Testis (tissue), 2 donors: ENCODE measurements at regions not wholly inside any gene's neighbourhood (a gene's known extent, or its start where the extent isn't known, plus 50 kb on each side); places are given as distances from the start of the nearest gene placed in this dataset.

Experiments used
- DNase-seq: peaks from one replicate; pipeline ENCODE4 v3.0.0-alpha.2; 2019
- H3K27ac ChIP-seq, 2 donors: fragments of 200-600 bp; sonication (generic); one replicate each; pipeline ENCODE4 v1.5.1; 2019
- H3K27me3 ChIP-seq: fragments of 200-600 bp; sonication (generic); one replicate; pipeline ENCODE4 v1.5.1; 2019
- H3K36me3 ChIP-seq: fragments of 200-600 bp; sonication (generic); one replicate; pipeline ENCODE4 v1.5.1; 2017; ENCODE audit warnings: low read depth; ENCODE audit errors: missing control alignments
- H3K4me1 ChIP-seq: fragments of 200-600 bp; sonication (generic); one replicate; pipeline ENCODE4 v1.5.1; 2019
- H3K4me3 ChIP-seq, 2 donors: fragments of 200-600 bp; sonication (generic); one replicate each; pipeline ENCODE4 v1.5.1; 2017 to 2019
- H3K9me3 ChIP-seq: fragments of 200-600 bp; sonication (generic); one replicate; pipeline ENCODE4 v1.5.1; 2017
- CTCF ChIP-seq, 3 experiments: fragments of 450-650 bp in 2 of 3; fragments of 200-600 bp in 1 of 3; sonication (generic) in 1 of 3; IDR thresholded peaks; one replicate each; pipeline ENCODE4 v1.5.1; 2016 to 2019; ENCODE audit warnings: antibody characterized with exemption in 3 of 3, mild to moderate bottlenecking in 2 of 3, moderate library complexity in 1 of 3
- POLR2A ChIP-seq: fragments of 450-650 bp; IDR thresholded peaks from one replicate; pipeline ENCODE4 v1.6.1; 2017; ENCODE audit warnings: antibody characterized with exemption, mild to moderate bottlenecking, moderate library complexity
- WGBS, 2 donors: methylation state at CpG; one replicate each; pipeline ENCODE4 v1.1.5; 2018; 5-methylcytosine and 5-hydroxymethylcytosine counted together
- intact Hi-C: fragments of 100-400 bp; cut with DNase I; formaldehyde crosslinking; loops from one replicate; pipeline ENCODE4 v1.15.1; 2023; ENCODE audit warnings: low total_unique reads

DNA sequence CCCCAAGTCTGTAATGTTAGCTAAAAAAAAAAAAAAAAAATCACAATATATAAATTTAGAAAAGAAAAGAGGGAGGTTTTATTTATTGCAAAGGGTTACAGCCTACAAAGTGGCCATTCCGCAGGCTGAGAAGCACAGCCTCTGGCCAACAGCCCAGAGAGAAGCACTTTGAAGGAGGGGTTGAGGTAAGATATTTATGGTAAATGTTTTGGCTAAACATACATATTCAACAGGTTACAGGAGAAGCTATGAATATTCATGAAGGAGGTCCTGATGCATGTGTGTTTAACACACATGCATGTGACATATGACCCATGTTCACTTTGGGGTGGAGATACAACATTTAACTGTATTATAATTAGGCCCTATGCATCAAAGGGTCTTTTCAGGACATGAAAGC lies 158.5 kb downstream of the TMEM114 start:
- no peak for DNase-seq
- intact Hi-C loops = no loop called here
- Histone ChIP-seq H3K36me3 (no peaks in the 10 kb centered on the region), H3K27me3 (no peaks in the 10 kb centered on the region), H3K4me3 (no peak overlapping the region), H3K4me1 (no peaks in the 10 kb centered on the region), H3K27ac (no peak overlapping the region), H3K9me3 (no peaks in the 10 kb centered on the region)
- WGBS, 2 donors = 23 to 62% methylated on average over 1 of the region's 1 CpG
- TF ChIP-seq POLR2A = no peak
- no peak for TF ChIP-seq CTCF (IDR thresholded peaks at IDR 0.05)

DNA sequence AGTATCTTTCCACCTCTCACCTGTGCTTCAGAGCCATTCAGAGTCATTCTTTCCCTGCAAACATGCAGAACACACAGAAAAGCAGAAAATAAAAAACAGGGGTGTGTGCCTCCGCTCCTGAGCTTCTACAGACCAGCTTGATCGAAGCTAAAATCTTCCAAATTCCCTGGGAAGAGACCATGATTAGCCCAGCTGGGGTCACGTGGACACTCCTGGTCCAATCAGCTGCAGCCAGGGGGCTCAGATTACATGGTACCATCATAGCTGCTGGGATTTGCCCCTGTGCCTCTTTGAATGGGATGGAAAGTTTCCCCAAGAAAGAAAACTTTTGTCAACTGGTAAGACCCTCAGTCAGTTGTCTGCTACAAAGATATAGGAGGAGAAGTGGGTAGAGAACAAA lies 159.9 kb downstream of the TMEM114 start:
- H3K9me3 ChIP-seq = no peaks in the 10 kb centered on the region
- no peaks in the 10 kb centered on the region for H3K4me1 ChIP-seq
- H3K27ac ChIP-seq = no peak overlapping the region
- DNase-seq = peak; percentile 35
- no peaks in the 10 kb centered on the region for H3K36me3 ChIP-seq
- intact Hi-C loops = no loop called here
- no peaks in the 10 kb centered on the region for H3K27me3 ChIP-seq
- no peak for TF ChIP-seq POLR2A
- TF ChIP-seq CTCF (IDR thresholded peaks at IDR 0.05) = no peak
- no peak overlapping the region for H3K4me3 ChIP-seq
- 54 to 71% methylated on average over 3 of the region's 3 CpGs for WGBS, 2 donors

GRCh38 chr16:8426569-8426968 lies 163.7 kb downstream of the TMEM114 start:
- Histone ChIP-seq H3K4me1 (no peaks in the 10 kb centered on the region), H3K27ac (no peak overlapping the region), H3K9me3 (no peaks in the 10 kb centered on the region), H3K4me3 (no peak overlapping the region), H3K27me3 (no peaks in the 10 kb centered on the region), H3K36me3 (no peaks in the 10 kb centered on the region)
- no peak for DNase-seq
- WGBS, 2 donors = 84 to 91% methylated on average over 4 of the region's 4 CpGs
- TF ChIP-seq CTCF (IDR thresholded peaks at IDR 0.05) (no peak), POLR2A (no peak)
- intact Hi-C loops = no loop called here

DNA sequence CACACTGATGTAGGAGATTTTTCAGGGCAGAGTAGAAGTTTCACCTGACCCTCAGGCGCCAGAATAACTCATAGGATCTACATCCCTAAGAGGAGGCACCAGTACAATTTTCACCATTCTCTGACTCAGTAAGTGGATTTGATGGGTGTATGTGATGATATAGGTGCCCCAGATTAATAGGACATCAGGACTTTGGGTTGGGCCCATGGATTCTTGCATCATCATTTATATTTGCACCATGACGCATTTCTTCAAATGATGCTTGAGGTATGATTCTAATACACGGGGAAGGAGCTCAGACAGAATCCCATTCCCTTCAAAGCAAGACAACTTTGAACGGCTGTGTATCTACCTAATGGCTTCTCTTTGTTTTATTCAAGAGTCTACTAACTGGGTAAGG lies 173.2 kb downstream of the TMEM114 start:
- no peak for DNase-seq
- intact Hi-C loops = no loop called here
- Histone ChIP-seq H3K4me3 (no peak overlapping the region), H3K27ac (no peak overlapping the region), H3K9me3 (no peaks in the 10 kb centered on the region), H3K36me3 (no peaks in the 10 kb centered on the region), H3K27me3 (no peaks in the 10 kb centered on the region), H3K4me1 (no peaks in the 10 kb centered on the region)
- TF ChIP-seq POLR2A (no peak), CTCF (IDR thresholded peaks at IDR 0.05) (no peak)
- WGBS, 2 donors = 92 to 95% methylated on average over 4 of the region's 4 CpGs

DNA sequence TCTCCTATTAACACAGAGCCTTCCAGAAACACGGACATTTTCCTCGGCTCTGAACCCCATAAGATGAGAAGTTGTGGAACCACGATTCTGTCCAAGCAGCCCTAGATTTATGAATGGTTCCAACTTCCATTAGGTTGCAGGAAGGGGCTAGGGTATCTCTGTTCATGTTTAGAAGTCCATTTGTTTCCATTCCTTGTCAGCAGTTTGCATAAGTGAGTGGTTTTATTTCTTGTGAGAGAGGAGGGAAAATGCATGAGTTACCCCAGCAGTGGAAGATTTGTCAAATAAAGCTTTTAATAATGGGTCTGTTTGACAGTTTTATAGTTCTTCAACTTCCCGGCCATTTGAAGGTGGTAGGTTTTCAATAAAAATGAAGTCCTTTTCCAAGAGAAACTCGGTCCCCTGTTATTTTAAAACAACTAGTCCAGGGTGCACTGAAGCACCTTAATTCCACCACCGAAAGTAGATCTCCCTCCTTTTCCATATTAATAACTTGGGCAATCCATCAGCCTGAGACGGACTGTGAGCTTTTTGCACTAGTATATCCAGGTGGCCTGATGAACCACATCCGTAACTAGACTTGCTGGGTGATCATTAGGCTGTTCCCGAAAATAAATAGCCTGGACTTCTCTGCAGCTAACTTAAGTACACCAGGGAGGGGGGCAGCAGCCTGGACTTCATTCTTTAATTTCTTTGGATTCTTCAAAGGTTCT lies 181.3 kb downstream of the TMEM114 start:
- no peaks in the 10 kb centered on the region for H3K4me1 ChIP-seq
- no peak for TF ChIP-seq POLR2A
- TF ChIP-seq CTCF (IDR thresholded peaks at IDR 0.05) = no peak
- no peak overlapping the region for H3K4me3 ChIP-seq
- no peak overlapping the region for H3K27ac ChIP-seq
- WGBS, 2 donors = 64 to 76% methylated on average over 9 of the region's 9 CpGs
- no peaks in the 10 kb centered on the region for H3K27me3 ChIP-seq
- no peak for DNase-seq
- H3K9me3 ChIP-seq = no peaks in the 10 kb centered on the region
- no peaks in the 10 kb centered on the region for H3K36me3 ChIP-seq
- intact Hi-C loops = no loop called here
